PC-9 (cell line): ENCODE measurements at regions not wholly inside any gene's neighbourhood (a gene's known extent, or its start where the extent isn't known, plus 50 kb on each side); places are given as distances from the start of the nearest gene placed in this dataset.

Experiments used
- EZH2 ChIP-seq: fragments of 200-600 bp; sonication (generic); IDR thresholded peaks from 2 replicates; pipeline ENCODE4 v1.8.0; 2017; ENCODE audit warnings: antibody characterized with exemption, low read depth
- TF ChIP-seq, protein P1 (sequence below): fragments of 200-600 bp; sonication (generic); conservative IDR thresholded peaks from 2 replicates; pipeline ENCODE4 v1.6.1; 2017; ENCODE audit warnings: mixed run types, antibody characterized with exemption, mild to moderate bottlenecking, moderate library complexity

DNA sequence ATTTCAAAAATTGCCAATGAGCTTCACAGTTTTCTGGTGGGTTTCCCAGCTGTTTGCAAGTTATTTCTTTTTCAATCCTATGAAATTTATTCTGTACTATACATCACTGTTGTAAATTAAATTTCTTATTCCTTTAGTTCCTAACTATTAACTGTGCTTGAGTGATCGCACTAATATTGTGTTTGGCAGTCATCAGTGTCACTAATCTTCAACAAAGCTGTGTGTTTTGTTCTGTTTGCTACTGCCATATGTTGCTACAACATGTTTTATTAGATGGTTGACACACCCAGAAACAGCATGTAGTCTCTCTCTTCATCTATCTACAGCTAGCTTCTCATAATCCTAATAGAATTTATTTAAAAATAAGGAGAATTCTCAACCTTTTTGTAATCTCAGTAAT lies 453.6 kb upstream of the PRR20A start:
- TF ChIP-seq, protein P1, sequence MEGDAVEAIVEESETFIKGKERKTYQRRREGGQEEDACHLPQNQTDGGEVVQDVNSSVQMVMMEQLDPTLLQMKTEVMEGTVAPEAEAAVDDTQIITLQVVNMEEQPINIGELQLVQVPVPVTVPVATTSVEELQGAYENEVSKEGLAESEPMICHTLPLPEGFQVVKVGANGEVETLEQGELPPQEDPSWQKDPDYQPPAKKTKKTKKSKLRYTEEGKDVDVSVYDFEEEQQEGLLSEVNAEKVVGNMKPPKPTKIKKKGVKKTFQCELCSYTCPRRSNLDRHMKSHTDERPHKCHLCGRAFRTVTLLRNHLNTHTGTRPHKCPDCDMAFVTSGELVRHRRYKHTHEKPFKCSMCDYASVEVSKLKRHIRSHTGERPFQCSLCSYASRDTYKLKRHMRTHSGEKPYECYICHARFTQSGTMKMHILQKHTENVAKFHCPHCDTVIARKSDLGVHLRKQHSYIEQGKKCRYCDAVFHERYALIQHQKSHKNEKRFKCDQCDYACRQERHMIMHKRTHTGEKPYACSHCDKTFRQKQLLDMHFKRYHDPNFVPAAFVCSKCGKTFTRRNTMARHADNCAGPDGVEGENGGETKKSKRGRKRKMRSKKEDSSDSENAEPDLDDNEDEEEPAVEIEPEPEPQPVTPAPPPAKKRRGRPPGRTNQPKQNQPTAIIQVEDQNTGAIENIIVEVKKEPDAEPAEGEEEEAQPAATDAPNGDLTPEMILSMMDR: no peak
- TF ChIP-seq EZH2: no peak
